Sigmoid colon (tissue), 6 donors: ENCODE measurements at regions not wholly inside any gene's neighbourhood (a gene's known extent, or its start where the extent isn't known, plus 50 kb on each side); places are given as distances from the start of the nearest gene placed in this dataset.

Experiments
- DNase-seq: peaks from one replicate; pipeline ENCODE4 v3.0.0-alpha.2; 2019
- H3K27ac ChIP-seq, 4 donors: fragments of 200-600 bp; sonication (generic); one replicate each; pipeline ENCODE4 v1.5.1; 2016 to 2019; ENCODE audit warnings: mild to moderate bottlenecking in 1 of 4
- H3K27me3 ChIP-seq, 3 donors: fragments of 200-600 bp; sonication (generic); one replicate each; pipeline ENCODE4 v1.5.1; 2019; ENCODE audit warnings: mild to moderate bottlenecking in 1 of 3
- H3K36me3 ChIP-seq, 4 donors: fragments of 200-600 bp; sonication (generic); one replicate each; pipeline ENCODE4 v1.5.1; 2016 to 2019
- H3K4me1 ChIP-seq, 4 donors: fragments of 200-600 bp; sonication (generic); one replicate each; pipeline ENCODE4 v1.5.1; 2017 to 2019
- H3K4me3 ChIP-seq, 4 donors: fragments of 200-600 bp; sonication (generic); one replicate each; pipeline ENCODE4 v1.5.1; 2017 to 2019; ENCODE audit warnings: mild to moderate bottlenecking in 2 of 4, moderate library complexity in 1 of 4
- H3K9me3 ChIP-seq, 4 donors: fragments of 200-600 bp in 3 of 4; sonication (generic) in 3 of 4; one replicate each; pipeline versions ENCODE4 v1.5.1 to v1.6.1; 2013 to 2019
- EP300 ChIP-seq, 4 donors: sonication (generic); formaldehyde crosslinking; IDR thresholded peaks; one replicate each; pipeline ENCODE4 v1.6.1; 2017; ENCODE audit warnings: antibody characterized with exemption in 4 of 4
- POLR2A ChIP-seq, 2 donors: fragments of 450-650 bp; IDR thresholded peaks; one replicate each; pipeline ENCODE4 v1.6.1; 2016; ENCODE audit warnings: antibody characterized with exemption in 2 of 2, mild to moderate bottlenecking in 2 of 2, moderate library complexity in 2 of 2
- POLR2AphosphoS5 ChIP-seq, 4 donors: sonication (generic); formaldehyde crosslinking; IDR thresholded peaks; one replicate each; pipeline ENCODE4 v1.6.1; 2017; ENCODE audit warnings: antibody characterized with exemption in 4 of 4
- WGBS, 2 donors: extraction: QIAGEN DNeasy Blood & Tissue Kit; methylation state at CpG; one replicate each; pipeline ENCODE4 v1.1.7; 2013; 5-methylcytosine and 5-hydroxymethylcytosine counted together
- intact Hi-C: fragments of 100-400 bp; cut with DNase I; formaldehyde crosslinking; loops from one replicate; pipeline ENCODE4 v1.15.1; 2023
- TF ChIP-seq, protein P1 (sequence below), 4 experiments: fragments of 450-650 bp in 3 of 4; fragments of 200-600 bp in 1 of 4; IDR thresholded peaks; one replicate each; pipeline ENCODE4 v1.5.1; 2016 to 2019; ENCODE audit warnings: antibody characterized with exemption in 4 of 4, mild to moderate bottlenecking in 3 of 4, moderate library complexity in 2 of 4
- donor health status: healthy with polysubstance abuse.
- donor health status: healthy.

DNA sequence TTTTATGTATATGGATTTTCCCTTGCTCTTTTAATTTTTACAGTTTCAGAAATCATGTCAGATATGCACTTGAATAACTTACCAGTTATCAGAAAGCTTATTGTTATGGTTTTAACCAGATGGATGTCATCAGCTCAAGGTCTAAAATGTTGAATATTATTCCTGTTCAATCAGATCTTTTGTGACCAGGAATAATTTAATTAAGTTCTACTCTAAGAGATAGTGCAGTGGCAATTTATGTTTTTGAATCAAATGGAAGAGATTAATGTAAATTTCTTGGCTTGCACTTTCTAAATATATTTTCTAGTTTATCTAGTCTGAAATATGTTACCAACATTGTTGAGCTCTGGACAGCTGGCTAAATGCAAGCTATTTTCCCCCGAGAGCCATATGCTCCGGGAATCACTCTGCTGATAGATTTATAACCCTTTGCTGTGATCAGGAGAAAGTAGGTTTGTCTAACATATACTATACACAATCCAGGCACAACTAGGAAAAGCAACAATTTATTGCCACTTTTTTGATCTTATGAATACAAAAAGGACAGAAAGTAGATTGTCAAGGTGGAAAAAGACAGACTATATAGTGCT lies 76.8 kb upstream of the CD96 start:
- Histone ChIP-seq H3K9me3 (no peaks in the 10 kb centered on the region), H3K4me3 (no peak overlapping the region), H3K27me3 (no peaks in the 10 kb centered on the region), H3K36me3 (no peaks in the 10 kb centered on the region), H3K4me1 (peaks cover 0 to 4% (median 0%) of the 10 kb centered on the region in 4 donors), H3K27ac (no peak overlapping the region)
- DNase-seq = no peak
- intact Hi-C loops = no loop called here
- TF ChIP-seq, protein P1, sequence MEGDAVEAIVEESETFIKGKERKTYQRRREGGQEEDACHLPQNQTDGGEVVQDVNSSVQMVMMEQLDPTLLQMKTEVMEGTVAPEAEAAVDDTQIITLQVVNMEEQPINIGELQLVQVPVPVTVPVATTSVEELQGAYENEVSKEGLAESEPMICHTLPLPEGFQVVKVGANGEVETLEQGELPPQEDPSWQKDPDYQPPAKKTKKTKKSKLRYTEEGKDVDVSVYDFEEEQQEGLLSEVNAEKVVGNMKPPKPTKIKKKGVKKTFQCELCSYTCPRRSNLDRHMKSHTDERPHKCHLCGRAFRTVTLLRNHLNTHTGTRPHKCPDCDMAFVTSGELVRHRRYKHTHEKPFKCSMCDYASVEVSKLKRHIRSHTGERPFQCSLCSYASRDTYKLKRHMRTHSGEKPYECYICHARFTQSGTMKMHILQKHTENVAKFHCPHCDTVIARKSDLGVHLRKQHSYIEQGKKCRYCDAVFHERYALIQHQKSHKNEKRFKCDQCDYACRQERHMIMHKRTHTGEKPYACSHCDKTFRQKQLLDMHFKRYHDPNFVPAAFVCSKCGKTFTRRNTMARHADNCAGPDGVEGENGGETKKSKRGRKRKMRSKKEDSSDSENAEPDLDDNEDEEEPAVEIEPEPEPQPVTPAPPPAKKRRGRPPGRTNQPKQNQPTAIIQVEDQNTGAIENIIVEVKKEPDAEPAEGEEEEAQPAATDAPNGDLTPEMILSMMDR (IDR thresholded peaks at IDR 0.05) = no peak
- TF ChIP-seq POLR2AphosphoS5 (IDR thresholded peaks at IDR 0.05) (no peak), EP300 (IDR thresholded peaks at IDR 0.05) (no peak), POLR2A (IDR thresholded peaks at IDR 0.05) (no peak)
- 28 to 33% methylated on average over 2 of the region's 2 CpGs for WGBS, 2 donors

DNA sequence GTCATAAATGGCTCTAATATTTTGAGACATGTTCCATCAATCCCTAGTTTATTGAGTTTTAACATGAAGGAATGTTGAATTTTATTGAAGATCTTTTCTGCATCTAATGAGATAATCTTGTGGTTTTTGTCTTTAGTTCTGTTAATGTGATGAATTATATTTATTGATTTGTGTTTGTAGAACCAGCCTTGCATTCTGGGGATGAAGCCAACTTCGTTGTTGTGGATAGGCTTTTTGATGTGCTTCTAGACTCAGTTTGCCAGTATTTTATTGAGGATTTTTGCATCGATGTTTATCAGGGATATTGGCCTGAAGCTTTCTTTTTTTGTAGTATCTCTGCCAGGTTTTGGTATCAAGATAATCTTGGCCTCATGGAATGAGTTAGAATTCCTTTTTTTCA lies 72.0 kb upstream of the CD96 start:
- no peaks in the 10 kb centered on the region for H3K27me3 ChIP-seq
- H3K4me1 ChIP-seq = peaks cover 0 to 4% (median 0%) of the 10 kb centered on the region in 4 donors

DNA sequence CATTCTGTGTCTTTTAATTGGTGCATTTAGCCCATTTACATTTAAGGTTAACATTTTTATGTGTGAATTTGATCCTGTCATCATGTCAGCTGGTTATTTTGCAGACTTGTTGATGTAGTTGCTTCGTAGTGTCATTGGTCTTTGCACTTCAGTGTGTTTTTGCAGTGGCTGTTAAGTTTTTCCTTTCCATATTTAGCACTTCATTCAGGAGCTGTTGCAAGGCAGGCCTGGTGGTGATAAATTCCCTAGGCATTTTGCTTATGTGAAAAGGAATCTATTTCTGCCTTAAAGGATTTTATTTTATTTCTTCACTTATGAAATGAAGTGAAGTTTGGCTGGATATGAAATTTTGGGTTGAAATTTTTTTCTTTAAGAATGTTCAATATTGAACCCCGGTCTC lies 70.2 kb upstream of the CD96 start:
- Histone ChIP-seq H3K4me1 (no peaks in the 10 kb centered on the region), H3K4me3 (no peak overlapping the region), H3K27ac (no peak overlapping the region), H3K27me3 (no peaks in the 10 kb centered on the region), H3K36me3 (no peaks in the 10 kb centered on the region), H3K9me3 (no peaks in the 10 kb centered on the region)
- no peak for DNase-seq
- intact Hi-C loops = no loop called here
- TF ChIP-seq EP300 (IDR thresholded peaks at IDR 0.05) (no peak), POLR2AphosphoS5 (IDR thresholded peaks at IDR 0.05) (no peak), POLR2A (IDR thresholded peaks at IDR 0.05) (no peak)
- TF ChIP-seq, protein P1 (IDR thresholded peaks at IDR 0.05) = no peak
- WGBS, 2 donors = 71 to 86% methylated on average over 2 of the region's 2 CpGs

More for the DNA sequence above, 72.0 kb upstream of the CD96 start:
- WGBS, 2 donors = 74 to 78% methylated on average over 2 of the region's 2 CpGs
- Histone ChIP-seq H3K4me3 (no peak overlapping the region), H3K36me3 (no peaks in the 10 kb centered on the region), H3K9me3 (no peaks in the 10 kb centered on the region), H3K27ac (no peak overlapping the region)
- no peak for TF ChIP-seq POLR2A (IDR thresholded peaks at IDR 0.05)
- no peak for TF ChIP-seq POLR2AphosphoS5 (IDR thresholded peaks at IDR 0.05)
- no peak for TF ChIP-seq EP300 (IDR thresholded peaks at IDR 0.05)
- TF ChIP-seq, protein P1 (IDR thresholded peaks at IDR 0.05) = no peak
- intact Hi-C loops = no loop called here
- DNase-seq = no peak

DNA sequence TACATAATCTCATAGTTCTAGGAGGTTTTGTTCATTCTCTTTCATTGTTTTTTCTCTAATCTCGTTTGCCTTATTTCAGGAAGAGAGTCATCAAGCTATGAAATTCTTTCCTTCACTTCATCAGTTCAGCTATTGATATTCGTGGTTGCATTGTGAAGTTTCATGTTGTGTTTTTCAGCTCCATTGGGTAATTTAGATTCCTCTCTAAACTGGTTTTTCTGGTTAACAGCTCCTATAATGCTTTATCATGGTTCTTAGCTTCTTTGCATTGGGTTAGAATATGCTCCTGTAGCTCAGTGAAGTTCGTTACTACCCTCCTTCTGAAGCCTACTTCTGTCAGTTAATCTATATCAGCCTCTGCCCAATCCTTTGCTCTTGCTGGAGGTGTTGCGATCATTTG lies 69.4 kb upstream of the CD96 start:
- H3K27ac ChIP-seq = no peak overlapping the region
- H3K4me1 ChIP-seq = no peaks in the 10 kb centered on the region
- H3K4me3 ChIP-seq = no peak overlapping the region
- DNase-seq = no peak
- H3K9me3 ChIP-seq = no peaks in the 10 kb centered on the region
- no peaks in the 10 kb centered on the region for H3K36me3 ChIP-seq
- intact Hi-C loops = no loop called here
- H3K27me3 ChIP-seq = no peaks in the 10 kb centered on the region
- 51 to 78% methylated on average over 4 of the region's 4 CpGs for WGBS, 2 donors
- no peak for TF ChIP-seq POLR2AphosphoS5 (IDR thresholded peaks at IDR 0.05)

DNA sequence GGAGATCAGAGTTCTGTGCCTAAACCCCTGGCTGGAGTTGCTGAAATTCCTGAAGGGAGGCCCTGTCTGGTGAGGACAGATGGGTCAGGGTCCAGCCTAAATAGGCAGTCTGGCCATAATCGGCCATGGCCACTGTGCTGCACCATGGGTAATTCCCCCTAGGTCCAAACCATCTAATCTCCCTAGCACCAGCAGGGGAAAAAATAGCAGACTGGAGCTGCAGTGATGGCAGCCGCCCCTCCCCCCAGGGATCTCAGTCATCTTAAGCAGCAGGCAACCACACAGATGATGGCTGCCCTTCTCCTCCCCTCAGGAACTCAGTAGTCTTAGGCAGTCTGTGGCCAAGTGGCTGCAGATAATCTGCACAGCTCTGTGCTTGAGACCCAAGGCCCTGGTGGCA lies 68.4 kb upstream of the CD96 start:
- TF ChIP-seq, protein P1 (IDR thresholded peaks at IDR 0.05) = no peak
- TF ChIP-seq EP300 (IDR thresholded peaks at IDR 0.05) (no peak), POLR2AphosphoS5 (IDR thresholded peaks at IDR 0.05) (no peak), POLR2A (IDR thresholded peaks at IDR 0.05) (no peak)
- no peaks in the 10 kb centered on the region for H3K27me3 ChIP-seq
- no peaks in the 10 kb centered on the region for H3K36me3 ChIP-seq
- H3K4me3 ChIP-seq = no peak overlapping the region
- 82 to 95% methylated on average over 2 of the region's 2 CpGs for WGBS, 2 donors
- intact Hi-C loops = no loop called here
- H3K4me1 ChIP-seq = no peaks in the 10 kb centered on the region
- H3K9me3 ChIP-seq = no peaks in the 10 kb centered on the region
- DNase-seq = no peak
- no peak overlapping the region for H3K27ac ChIP-seq
